ENCODE measurements at regions not wholly inside any gene's neighbourhood (a gene's known extent, or its start where the extent isn't known, plus 50 kb on each side); places are given as distances from the start of the nearest gene placed in this dataset.
A peak's percentile ranks its signal among the peaks of the same experiment; 100 is the strongest.

DNA sequence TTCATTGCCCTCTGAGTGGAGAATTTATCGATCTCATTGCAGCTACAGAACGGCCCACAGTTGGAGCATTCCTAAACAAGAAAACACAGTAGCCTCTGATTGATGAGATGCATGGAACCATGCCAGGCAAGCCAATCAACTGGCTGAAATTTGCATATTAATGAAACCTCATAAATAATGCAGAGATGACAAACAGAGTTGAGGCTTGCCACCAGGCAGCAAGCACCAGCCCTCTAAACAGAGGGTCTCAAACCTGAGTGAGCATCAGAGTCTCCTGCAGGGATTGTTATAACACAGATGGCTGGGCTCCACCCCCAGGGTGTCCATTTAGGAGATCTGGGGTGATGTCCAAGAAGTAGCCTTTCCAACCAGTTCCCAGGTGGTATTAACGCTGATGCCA is 60.9 kb upstream of the CMKLR1 start (continued):
- TF ChIP-seq, protein P1, sequence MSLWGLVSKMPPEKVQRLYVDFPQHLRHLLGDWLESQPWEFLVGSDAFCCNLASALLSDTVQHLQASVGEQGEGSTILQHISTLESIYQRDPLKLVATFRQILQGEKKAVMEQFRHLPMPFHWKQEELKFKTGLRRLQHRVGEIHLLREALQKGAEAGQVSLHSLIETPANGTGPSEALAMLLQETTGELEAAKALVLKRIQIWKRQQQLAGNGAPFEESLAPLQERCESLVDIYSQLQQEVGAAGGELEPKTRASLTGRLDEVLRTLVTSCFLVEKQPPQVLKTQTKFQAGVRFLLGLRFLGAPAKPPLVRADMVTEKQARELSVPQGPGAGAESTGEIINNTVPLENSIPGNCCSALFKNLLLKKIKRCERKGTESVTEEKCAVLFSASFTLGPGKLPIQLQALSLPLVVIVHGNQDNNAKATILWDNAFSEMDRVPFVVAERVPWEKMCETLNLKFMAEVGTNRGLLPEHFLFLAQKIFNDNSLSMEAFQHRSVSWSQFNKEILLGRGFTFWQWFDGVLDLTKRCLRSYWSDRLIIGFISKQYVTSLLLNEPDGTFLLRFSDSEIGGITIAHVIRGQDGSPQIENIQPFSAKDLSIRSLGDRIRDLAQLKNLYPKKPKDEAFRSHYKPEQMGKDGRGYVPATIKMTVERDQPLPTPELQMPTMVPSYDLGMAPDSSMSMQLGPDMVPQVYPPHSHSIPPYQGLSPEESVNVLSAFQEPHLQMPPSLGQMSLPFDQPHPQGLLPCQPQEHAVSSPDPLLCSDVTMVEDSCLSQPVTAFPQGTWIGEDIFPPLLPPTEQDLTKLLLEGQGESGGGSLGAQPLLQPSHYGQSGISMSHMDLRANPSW (CRISPR knock-in tag; conservative IDR thresholded peaks at IDR 0.05; ENCODE audit: low read depth): no peak
- no peak for TF ChIP-seq TCF7 (CRISPR knock-in tag; IDR thresholded peaks at IDR 0.05; ENCODE audit: low read depth)
- no peak for TF ChIP-seq ATF6 (CRISPR knock-in tag; IDR thresholded peaks at IDR 0.05)

- POLR2A ChIA-PET: no interaction called here
- no peak overlapping the region for H3K4me3 Mint-ChIP-seq
- no peaks in the 10 kb centered on the region for H3K27me3 Mint-ChIP-seq (ENCODE audit: low read depth)
- ATAC-seq (no peak), DNase-seq (ENCODE audit: low spot score) (no peak)
- H3K9me3 Mint-ChIP-seq: peaks cover 10% of the 10 kb centered on the region
- no peak for TF ChIP-seq NR2C2 (CRISPR knock-in tag; IDR thresholded peaks at IDR 0.05)
- peak; percentile 51 for TF ChIP-seq USF2 (CRISPR knock-in tag; IDR thresholded peaks at IDR 0.05)
- H3K27ac Mint-ChIP-seq: no peak overlapping the region
- H3K4me1 Mint-ChIP-seq: peaks cover 15% of the 10 kb centered on the region
- CTCF ChIA-PET: interaction anchor here (0.9 kb wide), 1 partner anchor 96 kb away, joined by 3 read pairs; no protein-coding TSS in a partner anchor
- H3K36me3 Mint-ChIP-seq: no peaks in the 10 kb centered on the region
Measured at GRCh38 chr12:108399514-108399913, 60.4 kb upstream of the CMKLR1 start.

DNA sequence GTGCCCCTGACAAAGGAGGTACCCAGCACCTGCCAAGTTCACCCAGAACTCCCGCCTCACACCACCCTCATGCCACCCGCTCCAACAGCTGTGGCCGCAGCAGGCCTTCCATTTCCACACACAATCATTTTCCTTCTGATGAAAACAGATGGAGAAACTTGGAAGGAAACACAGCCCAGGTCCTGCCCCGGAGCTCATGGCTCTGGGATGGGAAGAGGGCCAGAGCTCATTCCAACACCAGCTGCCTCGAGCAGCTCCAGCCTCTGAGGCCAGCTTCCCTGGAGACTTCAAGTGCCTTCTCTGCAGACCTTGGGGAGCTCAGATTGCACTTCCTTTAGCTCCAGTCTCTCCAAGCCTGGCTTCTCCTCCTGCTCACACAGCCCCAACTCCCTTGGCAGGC is 55.1 kb upstream of the CMKLR1 start:
- H3K4me3 Mint-ChIP-seq: no peak overlapping the region
- DNase-seq (ENCODE audit: low spot score): no peak
- H3K36me3 Mint-ChIP-seq: no peaks in the 10 kb centered on the region

More for the DNA sequence above, 55.1 kb upstream of the CMKLR1 start:
- ChIA-PET POLR2A (interaction anchor here (0.7 kb wide), 1 partner anchor 96 kb away, joined by 3 read pairs; no protein-coding TSS in a partner anchor), CTCF (interaction anchor here (0.6 to 1.6 kb wide), 6 partner anchors 12 to 185 kb away, joined by 3 to 5 read pairs (median 3); no protein-coding TSS in a partner anchor)
- TF ChIP-seq ZNF281 (CRISPR knock-in tag; IDR thresholded peaks at IDR 0.05): no peak
- TF ChIP-seq MYBL2 (CRISPR knock-in tag; IDR thresholded peaks at IDR 0.05): no peak
- no peak for TF ChIP-seq ZBTB21 (CRISPR knock-in tag; IDR thresholded peaks at IDR 0.05; ENCODE audit: borderline replicate concordance)
- no peak for TF ChIP-seq FOXP1 (CRISPR knock-in tag; IDR thresholded peaks at IDR 0.05; ENCODE audit: borderline replicate concordance)
- no peak for TF ChIP-seq RELA (CRISPR knock-in tag; IDR thresholded peaks at IDR 0.05; ENCODE audit: borderline replicate concordance)
- TF ChIP-seq, protein P1 (CRISPR knock-in tag; conservative IDR thresholded peaks at IDR 0.05; ENCODE audit: low read depth): no peak
- peaks cover 8% of the 10 kb centered on the region; the same call in 1 of the 2 replicates for H3K4me1 Mint-ChIP-seq
- peaks cover 4% of the 10 kb centered on the region; the same call in 1 of the 2 replicates for H3K27me3 Mint-ChIP-seq (ENCODE audit: low read depth)
- peak; percentile 22; the same call in 1 of the 2 replicates for ATAC-seq
- no peak overlapping the region for H3K27ac Mint-ChIP-seq
- peaks cover 10% of the 10 kb centered on the region for H3K9me3 Mint-ChIP-seq
